LHCN-M2 (cell line): ENCODE measurements at regions not wholly inside any gene's neighbourhood (a gene's known extent, or its start where the extent isn't known, plus 50 kb on each side); places are given as distances from the start of the nearest gene placed in this dataset.
"Not testable (repeated sequence)": the region's sequence is repeated elsewhere in the genome, so short reads cannot be mapped to it uniquely, and the experiment has no call there.

Experiments
- DNase-seq: peaks from one replicate; pipeline ENCODE4 v3.0.0-alpha.2; 2012; ENCODE audit warnings: low read depth

DNA sequence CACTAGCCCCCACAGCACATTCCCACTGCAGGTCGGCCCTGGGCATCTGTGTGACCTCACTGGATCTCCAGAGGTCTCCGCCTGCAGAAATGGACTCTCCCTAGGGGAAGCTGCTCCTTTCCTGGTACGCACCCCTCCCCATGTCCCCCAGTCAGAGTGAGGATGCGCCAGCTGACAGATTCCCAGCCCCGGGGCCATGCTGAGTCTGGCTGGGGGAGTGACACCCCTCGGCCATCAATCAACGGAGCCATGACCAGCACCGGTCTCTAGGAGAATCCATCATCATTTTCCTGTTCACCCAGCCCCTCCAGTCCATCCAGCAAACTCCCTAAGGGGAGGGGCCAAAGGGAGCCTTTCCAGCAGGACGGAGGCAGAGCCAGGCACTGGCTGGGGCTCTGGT is 68.7 kb upstream of the PAX7 start:
- DNase-seq = no peak

DNA sequence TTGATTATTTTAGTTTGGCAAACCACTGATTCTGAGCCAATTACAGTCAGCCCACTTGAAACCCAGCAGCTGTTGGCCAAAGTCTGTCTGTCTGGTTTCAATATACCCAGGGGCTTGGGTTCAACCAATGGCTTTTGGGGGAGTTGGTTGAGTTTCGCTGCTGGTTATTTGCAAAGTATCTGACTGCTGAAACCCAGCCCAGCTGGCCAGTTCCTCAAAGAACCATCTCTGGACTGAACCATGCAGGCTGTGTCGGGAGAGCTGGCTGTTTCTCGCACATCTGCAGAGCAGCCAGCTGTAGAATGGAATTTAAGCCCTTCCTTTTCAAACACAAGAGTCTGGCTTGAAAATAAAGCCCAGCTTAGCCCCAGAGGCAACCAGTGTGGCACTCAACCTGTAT is 66.0 kb upstream of the PAX7 start:
- no peak for DNase-seq

- no peak for DNase-seq
These were observed 65.3 kb upstream of the PAX7 start for GRCh38 chr1:18565321-18565720.

DNA sequence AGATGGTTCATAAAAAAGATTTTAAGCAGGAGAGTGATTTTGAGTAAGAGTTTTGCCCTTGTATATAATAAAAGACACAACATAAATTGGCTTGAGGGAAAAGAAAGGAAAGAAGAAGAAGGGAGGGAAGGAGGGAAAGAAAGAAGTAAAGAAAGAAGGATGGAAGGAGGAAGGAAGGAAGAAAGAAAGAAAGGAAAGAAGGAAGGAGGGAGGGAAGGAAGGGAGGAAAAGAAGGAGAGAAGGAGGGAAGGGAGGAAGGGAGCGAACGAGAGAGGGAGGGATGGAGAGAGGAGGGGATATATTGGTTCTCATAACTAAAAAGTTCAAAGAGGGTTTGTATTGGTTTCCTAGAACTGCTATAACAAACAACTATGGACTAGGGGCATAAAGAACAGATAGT is 62.2 kb upstream of the PAX7 start:
- no peak for DNase-seq

DNA sequence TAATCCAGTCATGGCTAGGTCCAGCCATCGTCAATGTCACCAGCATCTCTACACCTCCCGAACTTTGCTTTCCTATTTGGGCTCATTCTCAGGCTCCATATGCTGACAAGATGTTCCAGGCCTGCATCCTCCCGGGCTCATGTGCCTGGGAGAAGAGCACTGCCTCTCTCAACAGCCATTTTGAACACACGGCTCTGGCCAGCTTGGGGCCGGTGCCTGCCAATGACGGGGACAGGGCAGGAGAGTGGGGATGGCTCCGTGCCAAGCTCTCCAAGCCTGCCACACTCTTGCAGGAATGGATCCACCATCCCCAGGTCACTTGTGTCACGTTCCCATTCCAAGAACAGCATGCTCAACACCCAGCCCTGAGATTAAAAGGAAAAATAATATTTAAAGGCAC is 61.4 kb upstream of the PAX7 start:
- DNase-seq = no peak

DNA sequence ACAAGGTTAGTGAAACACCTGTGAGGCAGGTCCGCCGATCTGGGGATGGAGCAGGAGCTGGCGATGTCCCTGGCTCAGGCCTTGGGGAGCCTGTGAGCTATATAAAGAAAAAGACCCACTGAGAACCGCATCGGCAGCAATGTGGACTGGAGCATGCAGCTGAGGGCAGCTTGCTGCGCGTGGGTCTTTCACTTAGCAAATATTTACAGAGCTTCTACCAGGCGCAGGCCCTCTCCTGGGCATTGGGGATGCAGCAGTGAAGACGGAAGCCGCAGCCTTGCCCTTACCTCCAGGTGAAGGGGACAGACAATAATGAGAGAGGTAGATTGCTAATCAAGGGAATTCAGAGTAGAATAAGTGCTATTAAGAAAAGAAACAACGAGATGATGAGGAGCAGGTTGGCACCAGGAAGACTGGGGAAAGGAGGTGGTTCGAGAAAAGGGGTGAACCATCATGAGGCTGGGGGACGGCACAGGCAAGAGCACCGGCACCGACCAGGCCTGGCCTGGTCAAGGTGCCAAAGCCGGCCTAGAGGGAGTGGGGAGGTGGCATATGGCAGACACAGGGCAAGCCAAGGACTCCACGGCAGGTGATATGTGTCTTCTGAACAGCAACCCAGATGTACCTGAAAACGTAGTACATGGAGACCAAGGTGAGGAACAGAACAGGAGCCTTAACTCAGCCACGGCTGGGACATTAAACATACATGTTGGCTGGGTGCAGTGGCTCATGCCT is 60.7 kb upstream of the PAX7 start:
- no peak for DNase-seq

- no peak for DNase-seq
These were observed 59.4 kb upstream of the PAX7 start for GRCh38 chr1:18571275-18571674.

- no peak for DNase-seq
These were observed 58.4 kb upstream of the PAX7 start for GRCh38 chr1:18572022-18572880.

- no peak for DNase-seq
These were observed 57.5 kb upstream of the PAX7 start for GRCh38 chr1:18573170-18573569.

DNA sequence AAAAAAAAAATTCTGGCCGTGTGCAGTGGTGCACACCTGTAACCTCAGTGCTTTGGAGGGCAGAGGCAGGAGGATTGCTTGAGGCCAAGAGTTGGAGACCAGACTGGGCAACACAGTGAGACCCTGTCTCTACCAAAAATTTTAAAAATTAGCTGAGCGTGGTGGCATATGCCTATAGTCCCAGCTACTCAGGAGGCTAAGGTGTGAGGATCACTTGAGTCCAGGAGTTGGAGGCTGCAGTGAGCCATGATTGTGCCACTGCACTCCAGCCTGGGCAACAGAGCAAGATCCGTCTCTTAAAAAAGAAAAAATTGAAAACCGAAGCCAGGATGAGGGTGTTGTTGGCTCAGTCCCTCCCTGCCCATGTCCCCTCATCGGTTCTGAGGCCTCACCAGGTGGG is 55.9 kb upstream of the PAX7 start:
- no peak for DNase-seq

DNA sequence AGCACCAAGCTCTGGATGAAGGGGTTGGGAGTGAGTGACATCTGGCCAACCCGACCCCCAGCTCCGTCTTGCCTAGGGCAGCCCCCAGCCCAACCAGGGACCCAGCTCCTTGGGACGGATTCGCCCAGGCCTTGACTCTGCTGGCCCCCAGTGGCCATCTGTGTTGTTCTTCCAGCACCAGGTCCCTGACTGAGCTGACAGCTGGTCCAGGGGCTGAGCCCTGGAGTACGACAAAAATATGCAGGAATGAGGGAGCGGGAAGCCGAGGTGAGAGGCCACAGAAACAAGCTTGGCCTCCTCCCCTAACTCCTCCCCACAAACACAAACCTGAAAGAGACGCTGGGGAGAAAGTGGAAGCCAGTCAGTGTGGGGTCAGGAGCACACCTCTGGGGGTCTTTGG is 55.0 kb upstream of the PAX7 start:
- peak; percentile 14 for DNase-seq

GRCh38 chr1:18578271-18578670 is 52.4 kb upstream of the PAX7 start:
- DNase-seq = no peak

GRCh38 chr1:18579267-18579666 is 51.4 kb upstream of the PAX7 start:
- not testable (repeated sequence) for DNase-seq

DNA sequence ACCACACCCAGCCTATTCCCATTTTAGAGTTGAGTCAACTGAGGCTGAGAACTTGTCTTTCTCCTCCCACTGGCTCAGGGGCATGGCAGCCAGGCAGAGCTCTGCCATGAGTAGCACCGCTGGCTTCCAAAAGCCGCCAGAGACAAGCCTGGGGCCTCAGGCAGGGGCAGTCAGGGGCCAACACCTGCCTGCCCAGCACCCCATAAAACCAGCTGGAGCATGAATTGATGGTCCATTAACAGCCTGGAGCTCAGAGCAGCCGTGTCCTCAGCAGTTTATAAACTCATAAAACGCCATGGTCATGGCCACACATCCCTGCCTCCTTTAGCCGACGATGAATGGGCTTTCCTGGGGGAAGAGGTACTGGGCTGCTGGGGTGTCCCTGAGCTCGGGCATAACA is 50.6 kb upstream of the PAX7 start:
- DNase-seq = no peak

DNA sequence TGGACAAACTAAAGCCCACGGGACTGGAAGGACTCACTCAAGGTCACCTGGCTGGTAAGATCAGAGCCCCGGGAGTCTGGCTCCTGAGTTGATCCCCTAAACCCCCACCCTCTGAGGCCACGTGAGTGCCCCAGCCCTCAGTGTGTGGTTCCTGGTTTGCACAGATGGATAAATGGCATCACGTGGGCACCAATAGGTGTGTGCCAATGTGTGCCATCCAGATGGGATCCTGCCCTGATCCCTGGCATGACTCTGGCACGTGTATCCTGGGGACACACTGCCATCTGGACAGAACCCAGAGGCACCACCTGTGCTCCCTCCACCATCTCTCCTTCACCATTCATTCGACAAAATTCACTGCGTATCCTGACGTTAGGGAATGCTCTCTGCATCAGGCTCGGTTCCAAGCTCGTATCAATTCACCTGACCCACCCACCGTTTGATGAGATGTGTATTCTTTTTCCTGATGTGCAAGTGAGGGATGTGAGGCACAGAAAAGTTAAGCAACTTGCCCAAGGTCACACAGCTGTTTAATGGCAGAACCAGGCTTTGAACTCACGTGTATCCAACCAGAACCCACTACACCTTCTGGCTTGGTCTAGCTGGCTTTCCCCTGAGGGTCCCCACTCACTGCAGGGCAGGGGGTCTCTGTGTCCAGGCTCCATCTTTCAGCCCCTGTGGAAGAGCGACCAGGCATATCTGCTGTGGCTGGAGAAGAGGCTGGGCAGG is 49.8 kb upstream of the PAX7 start:
- DNase-seq = no peak
